Muscle layer of colon (tissue), 2 donors: ENCODE measurements at regions not wholly inside any gene's neighbourhood (a gene's known extent, or its start where the extent isn't known, plus 50 kb on each side); places are given as distances from the start of the nearest gene placed in this dataset.

Source experiments
- H3K27ac ChIP-seq: one replicate; pipeline ENCODE4 v1.7.0; 2013; ENCODE audit warnings: low read depth, mild to moderate bottlenecking, low read length, moderate library complexity
- H3K27me3 ChIP-seq, 2 donors: one replicate each; pipeline ENCODE4 v1.7.0; 2013; ENCODE audit warnings: low read length in 2 of 2, mild to moderate bottlenecking in 2 of 2; ENCODE audit not compliant: insufficient read depth in 2 of 2, control insufficient read depth in 1 of 2
- H3K36me3 ChIP-seq: one replicate; pipeline ENCODE4 v1.7.0; 2013; ENCODE audit warnings: mild to moderate bottlenecking, low read length; ENCODE audit not compliant: insufficient read depth
- H3K4me1 ChIP-seq: one replicate; pipeline ENCODE4 v1.7.0; 2013; ENCODE audit warnings: mild to moderate bottlenecking, low read length; ENCODE audit not compliant: insufficient read depth
- H3K4me3 ChIP-seq, 2 donors: one replicate each; pipeline ENCODE4 v1.7.0; 2013; ENCODE audit warnings: low read length in 2 of 2, low read depth in 1 of 2, mild to moderate bottlenecking in 1 of 2, moderate library complexity in 1 of 2
- H3K9ac ChIP-seq: one replicate; pipeline ENCODE4 v1.7.0; 2013; ENCODE audit warnings: low read length
- H3K9me3 ChIP-seq: one replicate; pipeline ENCODE4 v1.7.0; 2013; ENCODE audit warnings: mild to moderate bottlenecking, low read length
- donor health status: abdominal sarcoma.
- donor health status: Adenocarcinoma of cecum.

GRCh38 chr9:119634006-119634405 lies 264.8 kb upstream of the BRINP1 start:
- Histone ChIP-seq H3K36me3 (no peaks in the 10 kb centered on the region), H3K27ac (no peak overlapping the region), H3K27me3 (no peaks in the 10 kb centered on the region), H3K4me3 (no peak overlapping the region), H3K9ac (no peak overlapping the region), H3K9me3 (no peaks in the 10 kb centered on the region), H3K4me1 (no peaks in the 10 kb centered on the region)

- Histone ChIP-seq H3K4me1 (no peaks in the 10 kb centered on the region), H3K27me3 (no peaks in the 10 kb centered on the region), H3K9me3 (no peaks in the 10 kb centered on the region), H3K9ac (no peak overlapping the region), H3K4me3 (no peak overlapping the region), H3K27ac (no peak overlapping the region), H3K36me3 (no peaks in the 10 kb centered on the region)
Measured at GRCh38 chr9:119611565-119611964, 242.3 kb upstream of the BRINP1 start.

GRCh38 chr9:119609277-119609971 lies 240.2 kb upstream of the BRINP1 start:
- Histone ChIP-seq H3K27ac (no peak overlapping the region), H3K27me3 (no peaks in the 10 kb centered on the region), H3K4me3 (no peak overlapping the region), H3K9me3 (no peaks in the 10 kb centered on the region), H3K36me3 (no peaks in the 10 kb centered on the region), H3K9ac (no peak overlapping the region), H3K4me1 (no peaks in the 10 kb centered on the region)

GRCh38 chr9:119601632-119602031 lies 232.4 kb upstream of the BRINP1 start:
- H3K9ac ChIP-seq = no peak overlapping the region
- H3K36me3 ChIP-seq = no peaks in the 10 kb centered on the region
- no peak overlapping the region for H3K27ac ChIP-seq
- H3K4me3 ChIP-seq = no peak overlapping the region
- no peaks in the 10 kb centered on the region for H3K4me1 ChIP-seq
- no peaks in the 10 kb centered on the region for H3K27me3 ChIP-seq
- no peaks in the 10 kb centered on the region for H3K9me3 ChIP-seq

- H3K36me3 ChIP-seq = no peaks in the 10 kb centered on the region
- H3K9ac ChIP-seq = no peak overlapping the region
- no peaks in the 10 kb centered on the region for H3K9me3 ChIP-seq
- no peaks in the 10 kb centered on the region for H3K4me1 ChIP-seq
- H3K27me3 ChIP-seq = no peaks in the 10 kb centered on the region
- no peak overlapping the region for H3K4me3 ChIP-seq
- no peak overlapping the region for H3K27ac ChIP-seq
Measured at GRCh38 chr9:119597499-119597898, 228.3 kb upstream of the BRINP1 start.

- H3K9me3 ChIP-seq = no peaks in the 10 kb centered on the region
- no peaks in the 10 kb centered on the region for H3K4me1 ChIP-seq
- H3K4me3 ChIP-seq = no peak overlapping the region
- H3K36me3 ChIP-seq = no peaks in the 10 kb centered on the region
- H3K27ac ChIP-seq = no peak overlapping the region
- no peaks in the 10 kb centered on the region for H3K27me3 ChIP-seq
- no peak overlapping the region for H3K9ac ChIP-seq
Measured at GRCh38 chr9:119596703-119597102, 227.5 kb upstream of the BRINP1 start.

- Histone ChIP-seq H3K4me1 (no peaks in the 10 kb centered on the region), H3K27me3 (no peaks in the 10 kb centered on the region), H3K4me3 (no peak overlapping the region), H3K27ac (no peak overlapping the region), H3K9me3 (no peaks in the 10 kb centered on the region), H3K9ac (no peak overlapping the region), H3K36me3 (no peaks in the 10 kb centered on the region)
Measured at GRCh38 chr9:119588874-119589744, 219.9 kb upstream of the BRINP1 start.

GRCh38 chr9:119577881-119578280 lies 208.6 kb upstream of the BRINP1 start:
- Histone ChIP-seq H3K27me3 (no peaks in the 10 kb centered on the region), H3K4me3 (no peak overlapping the region), H3K9ac (no peak overlapping the region), H3K9me3 (no peaks in the 10 kb centered on the region), H3K27ac (no peak overlapping the region), H3K36me3 (no peaks in the 10 kb centered on the region), H3K4me1 (no peaks in the 10 kb centered on the region)

- H3K9ac ChIP-seq = no peak overlapping the region
- H3K27ac ChIP-seq = no peak overlapping the region
- peaks cover 0 to 5% of the 10 kb centered on the region in 2 donors for H3K27me3 ChIP-seq
- H3K4me1 ChIP-seq = peaks cover 8% of the 10 kb centered on the region
- no peaks in the 10 kb centered on the region for H3K36me3 ChIP-seq
- H3K9me3 ChIP-seq = no peaks in the 10 kb centered on the region
- H3K4me3 ChIP-seq = no peak overlapping the region
Measured at GRCh38 chr9:119559986-119560385, 190.8 kb upstream of the BRINP1 start.

GRCh38 chr9:119559056-119559455 lies 189.8 kb upstream of the BRINP1 start:
- Histone ChIP-seq H3K4me3 (no peak overlapping the region), H3K36me3 (no peaks in the 10 kb centered on the region), H3K27ac (no peak overlapping the region), H3K9ac (no peak overlapping the region), H3K9me3 (no peaks in the 10 kb centered on the region), H3K4me1 (peaks cover 8% of the 10 kb centered on the region), H3K27me3 (peaks cover 0 to 5% of the 10 kb centered on the region in 2 donors)

- Histone ChIP-seq H3K9ac (no peak overlapping the region), H3K36me3 (no peaks in the 10 kb centered on the region), H3K27me3 (peaks cover 0 to 5% of the 10 kb centered on the region in 2 donors), H3K9me3 (no peaks in the 10 kb centered on the region), H3K4me3 (peak overlapping the region in 1 of 2 donors; percentile 42), H3K27ac (no peak overlapping the region), H3K4me1 (peaks cover 8% of the 10 kb centered on the region)
Measured at GRCh38 chr9:119556129-119556875, 187.1 kb upstream of the BRINP1 start.
